Bronchial epithelial cell (primary cell): ENCODE measurements at regions not wholly inside any gene's neighbourhood (a gene's known extent, or its start where the extent isn't known, plus 50 kb on each side); places are given as distances from the start of the nearest gene placed in this dataset.

Experiments
- DNase-seq: peaks from one replicate; pipeline ENCODE4 v3.0.0-alpha.2; 2010; ENCODE audit warnings: low read depth
- FAIRE-seq: peaks from 2 replicates; lab custom pipeline; 2011; peaks lifted over from hg19 to GRCh38; lab: Jason Lieb, UNC
- H3K27me3 ChIP-seq: 2 replicates; pipeline ENCODE4 v1.5.1; 2011; ENCODE audit warnings: low read length; ENCODE audit not compliant: control insufficient read depth, insufficient read depth
- H3K36me3 ChIP-seq: 2 replicates; pipeline ENCODE4 v1.5.1; 2011; ENCODE audit warnings: low read length; ENCODE audit not compliant: control insufficient read depth, insufficient read depth
- H3K4me3 ChIP-seq: 2 replicates; pipeline ENCODE4 v1.5.1; 2011; ENCODE audit warnings: mild to moderate bottlenecking, low read depth, low read length, control low read depth
- TF ChIP-seq, protein P1 (sequence below): IDR thresholded peaks from 2 replicates; pipeline ENCODE4 v1.5.1; 2011; ENCODE audit warnings: mild to moderate bottlenecking, moderate library complexity, low read length, control low read depth, inconsistent platforms; ENCODE audit not compliant: insufficient read depth, severe bottlenecking

- FAIRE-seq (no peak), DNase-seq (no peak)
- Histone ChIP-seq H3K36me3 (no peaks in the 10 kb centered on the region), H3K27me3 (no peaks in the 10 kb centered on the region), H3K4me3 (no peak overlapping the region)
- TF ChIP-seq, protein P1, sequence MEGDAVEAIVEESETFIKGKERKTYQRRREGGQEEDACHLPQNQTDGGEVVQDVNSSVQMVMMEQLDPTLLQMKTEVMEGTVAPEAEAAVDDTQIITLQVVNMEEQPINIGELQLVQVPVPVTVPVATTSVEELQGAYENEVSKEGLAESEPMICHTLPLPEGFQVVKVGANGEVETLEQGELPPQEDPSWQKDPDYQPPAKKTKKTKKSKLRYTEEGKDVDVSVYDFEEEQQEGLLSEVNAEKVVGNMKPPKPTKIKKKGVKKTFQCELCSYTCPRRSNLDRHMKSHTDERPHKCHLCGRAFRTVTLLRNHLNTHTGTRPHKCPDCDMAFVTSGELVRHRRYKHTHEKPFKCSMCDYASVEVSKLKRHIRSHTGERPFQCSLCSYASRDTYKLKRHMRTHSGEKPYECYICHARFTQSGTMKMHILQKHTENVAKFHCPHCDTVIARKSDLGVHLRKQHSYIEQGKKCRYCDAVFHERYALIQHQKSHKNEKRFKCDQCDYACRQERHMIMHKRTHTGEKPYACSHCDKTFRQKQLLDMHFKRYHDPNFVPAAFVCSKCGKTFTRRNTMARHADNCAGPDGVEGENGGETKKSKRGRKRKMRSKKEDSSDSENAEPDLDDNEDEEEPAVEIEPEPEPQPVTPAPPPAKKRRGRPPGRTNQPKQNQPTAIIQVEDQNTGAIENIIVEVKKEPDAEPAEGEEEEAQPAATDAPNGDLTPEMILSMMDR, result no peak
Measured at GRCh38 chr11:92779746-92780145, 189.7 kb upstream of the MTNR1B start.

DNA sequence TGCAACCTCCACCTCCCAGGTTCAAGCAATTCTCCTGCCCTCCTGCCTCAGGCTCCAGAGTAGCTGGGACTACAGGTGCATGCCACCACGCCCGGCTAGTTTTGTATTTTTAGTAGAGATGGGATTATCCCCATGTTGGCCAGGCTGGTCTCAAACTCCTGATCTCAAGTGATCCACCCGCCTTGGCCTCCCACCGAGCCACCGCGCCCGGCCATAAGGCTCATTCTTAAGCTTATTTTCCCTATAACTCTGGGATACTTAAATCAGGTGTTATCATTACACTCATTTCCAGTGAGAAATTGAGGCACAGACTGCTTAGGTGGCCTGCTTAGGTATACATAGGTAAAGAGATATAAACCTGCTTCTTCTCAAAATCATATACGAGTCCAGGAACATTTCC is 188.3 kb upstream of the MTNR1B start:
- Histone ChIP-seq H3K36me3 (no peaks in the 10 kb centered on the region), H3K4me3 (no peak overlapping the region), H3K27me3 (no peaks in the 10 kb centered on the region)
- DNase-seq (no peak), FAIRE-seq (no peak)
- TF ChIP-seq, protein P1, result no peak

GRCh38 chr11:92782806-92783205 is 186.6 kb upstream of the MTNR1B start:
- TF ChIP-seq, protein P1, result no peak
- FAIRE-seq (no peak), DNase-seq (no peak)
- Histone ChIP-seq H3K4me3 (no peak overlapping the region), H3K36me3 (no peaks in the 10 kb centered on the region), H3K27me3 (no peaks in the 10 kb centered on the region)

DNA sequence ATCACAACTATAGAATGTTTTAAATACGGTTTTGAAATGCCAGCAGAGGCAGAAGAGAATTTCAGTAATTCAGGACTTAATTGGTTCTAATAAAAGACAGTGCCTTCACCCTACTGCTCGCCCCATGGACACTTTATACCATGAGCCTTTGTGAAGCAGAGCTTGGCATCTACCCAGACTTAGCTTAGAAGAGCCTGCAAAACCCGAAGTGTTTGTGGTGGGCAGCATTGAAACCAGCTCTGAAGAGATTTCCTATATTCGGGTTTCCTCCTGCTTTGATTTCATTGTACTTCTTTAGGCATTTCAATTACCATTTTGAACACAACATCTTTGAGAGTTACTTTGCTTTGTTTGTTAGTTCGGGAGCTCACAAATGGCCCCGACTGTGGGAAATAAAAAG is 185.1 kb upstream of the MTNR1B start:
- FAIRE-seq (no peak), DNase-seq (no peak)
- H3K27me3 ChIP-seq, result no peaks in the 10 kb centered on the region
- no peaks in the 10 kb centered on the region for H3K36me3 ChIP-seq
- H3K4me3 ChIP-seq, result no peak overlapping the region
- TF ChIP-seq, protein P1, result no peak

DNA sequence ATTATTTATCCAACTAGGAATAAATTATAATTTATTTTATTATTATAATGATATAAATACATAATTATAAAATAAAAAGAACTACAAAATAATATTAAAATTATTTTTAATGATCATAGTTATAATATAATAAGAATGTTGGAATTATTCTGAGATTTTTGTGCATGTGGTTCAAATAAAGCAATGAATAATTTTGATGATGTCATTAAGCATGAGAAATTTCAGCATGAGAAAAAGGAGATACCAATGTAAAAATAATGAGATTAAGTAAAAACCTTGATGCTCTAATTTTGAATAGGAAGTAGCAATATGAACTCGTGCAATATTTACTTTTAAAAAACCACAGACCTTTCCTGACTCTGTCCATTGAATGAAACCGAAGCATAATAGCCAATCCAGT is 181.8 kb upstream of the MTNR1B start:
- DNase-seq (no peak), FAIRE-seq (no peak)
- no peaks in the 10 kb centered on the region for H3K36me3 ChIP-seq
- H3K27me3 ChIP-seq, result no peaks in the 10 kb centered on the region
- TF ChIP-seq, protein P1, result no peak
- no peak overlapping the region for H3K4me3 ChIP-seq

- no peak overlapping the region for H3K4me3 ChIP-seq
- no peak for DNase-seq
- no peaks in the 10 kb centered on the region for H3K36me3 ChIP-seq
- TF ChIP-seq, protein P1, result no peak
- H3K27me3 ChIP-seq, result no peaks in the 10 kb centered on the region
- FAIRE-seq, result no peak
Measured at GRCh38 chr11:92789761-92790160, 179.7 kb upstream of the MTNR1B start.
